H9 (cell line): ENCODE measurements at regions not wholly inside any gene's neighbourhood (a gene's known extent, or its start where the extent isn't known, plus 50 kb on each side); places are given as distances from the start of the nearest gene placed in this dataset.

Source experiments
- DNase-seq: peaks from one replicate; pipeline ENCODE4 v3.0.0-alpha.2; 2017
- H2AFZ ChIP-seq: one replicate; pipeline ENCODE4 v1.6.1; 2013; ENCODE audit warnings: mild to moderate bottlenecking, low read length, control low read depth, moderate library complexity
- H2AK5ac ChIP-seq: 2 replicates; pipeline ENCODE4 v1.6.1; 2013; ENCODE audit warnings: low read length, control low read depth, mixed read lengths; ENCODE audit not compliant: insufficient read length
- H2BK120ac ChIP-seq: one replicate; pipeline ENCODE4 v1.6.1; 2013; ENCODE audit warnings: low read depth, mild to moderate bottlenecking, low read length, control low read depth, inconsistent platforms; ENCODE audit not compliant: poor library complexity, severe bottlenecking
- H2BK12ac ChIP-seq: 2 replicates; pipeline ENCODE4 v1.6.1; 2013; ENCODE audit warnings: low read length, control low read depth, mixed read lengths, low read depth; ENCODE audit not compliant: insufficient read length
- H2BK15ac ChIP-seq: 2 replicates; pipeline ENCODE4 v1.6.1; 2013; ENCODE audit warnings: low read depth, low read length, control low read depth
- H2BK20ac ChIP-seq: one replicate; pipeline ENCODE4 v1.6.1; 2013; ENCODE audit warnings: low read depth, mild to moderate bottlenecking, low read length, control low read depth, inconsistent platforms; ENCODE audit not compliant: poor library complexity, severe bottlenecking
- H2BK5ac ChIP-seq: 2 replicates; pipeline ENCODE4 v1.6.1; 2013; ENCODE audit warnings: low read length, control low read depth, mixed read lengths; ENCODE audit not compliant: insufficient read length
- H3K14ac ChIP-seq: 2 replicates; pipeline ENCODE4 v1.6.1; 2013; ENCODE audit warnings: low read length, control low read depth; ENCODE audit not compliant: insufficient read depth
- H3K18ac ChIP-seq: 2 replicates; pipeline ENCODE4 v1.6.1; 2013; ENCODE audit warnings: low read depth, mild to moderate bottlenecking, mixed read lengths, low read length, control low read depth; ENCODE audit not compliant: insufficient read length
- H3K23ac ChIP-seq: 2 replicates; pipeline ENCODE4 v1.6.1; 2013; ENCODE audit warnings: low read length, control low read depth, mixed read lengths, low read depth; ENCODE audit not compliant: insufficient read length
- H3K23me2 ChIP-seq: 2 replicates; pipeline ENCODE4 v1.6.1; 2013; ENCODE audit warnings: low read depth, mild to moderate bottlenecking, mixed read lengths, low read length, control low read depth; ENCODE audit not compliant: insufficient read length, poor library complexity, severe bottlenecking
- H3K27ac ChIP-seq: 2 replicates; pipeline ENCODE4 v1.5.1; 2013; ENCODE audit warnings: low read length, control low read depth, mixed read lengths, low read depth; ENCODE audit not compliant: insufficient read length
- H3K27me3 ChIP-seq: 2 replicates; pipeline ENCODE4 v1.6.1; 2013; ENCODE audit warnings: low read length, control low read depth, inconsistent platforms; ENCODE audit not compliant: insufficient read depth
- H3K4ac ChIP-seq: 2 replicates; pipeline ENCODE4 v1.6.1; 2013; ENCODE audit warnings: low read depth, mild to moderate bottlenecking, control low read depth, inconsistent platforms, low read length, moderate library complexity
- H3K4me1 ChIP-seq: 2 replicates; pipeline ENCODE4 v1.6.1; 2013; ENCODE audit warnings: low read length, control low read depth, inconsistent platforms; ENCODE audit not compliant: insufficient read depth
- H3K4me2 ChIP-seq: 2 replicates; pipeline ENCODE4 v1.6.1; 2013; ENCODE audit warnings: low read length, control low read depth, mixed read lengths; ENCODE audit not compliant: insufficient read length, insufficient read depth
- H3K56ac ChIP-seq: 2 replicates; pipeline ENCODE4 v1.6.1; 2013; ENCODE audit warnings: low read depth, mild to moderate bottlenecking, mixed read lengths, low read length, control low read depth; ENCODE audit not compliant: insufficient read length
- H3K79me1 ChIP-seq: 2 replicates; pipeline ENCODE4 v1.6.1; 2013; ENCODE audit warnings: low read depth, mild to moderate bottlenecking, moderate library complexity, low read length, control low read depth, inconsistent platforms; ENCODE audit not compliant: insufficient read depth, poor library complexity, severe bottlenecking
- H3K79me2 ChIP-seq: 2 replicates; pipeline ENCODE4 v1.6.1; 2013; ENCODE audit warnings: low read length, control low read depth, inconsistent platforms; ENCODE audit not compliant: insufficient read depth
- H3K9ac ChIP-seq: 2 replicates; pipeline ENCODE4 v1.6.1; 2013; ENCODE audit warnings: low read length, control low read depth, mixed read lengths; ENCODE audit not compliant: insufficient read length; ENCODE audit errors: extremely low read depth
- H3K9me3 ChIP-seq: one replicate; pipeline ENCODE4 v1.6.1; 2013; ENCODE audit warnings: low read depth, low read length, inconsistent platforms; ENCODE audit not compliant: control insufficient read depth
- H3T11ph ChIP-seq: one replicate; pipeline ENCODE4 v1.6.1; 2013; ENCODE audit warnings: mild to moderate bottlenecking, low read length, control low read depth, inconsistent platforms
- H4K20me1 ChIP-seq: one replicate; pipeline ENCODE4 v1.6.1; 2013; ENCODE audit not compliant: control insufficient read depth, insufficient read length, insufficient read depth
- H4K5ac ChIP-seq: 2 replicates; pipeline ENCODE4 v1.6.1; 2013; ENCODE audit warnings: low read depth, mild to moderate bottlenecking, mixed read lengths, low read length, control low read depth; ENCODE audit not compliant: insufficient read length
- H4K8ac ChIP-seq: replicated peaks from 2 replicates; pipeline ENCODE4 v1.6.1; 2013; ENCODE audit warnings: low read length, control low read depth, mixed read lengths, low read depth; ENCODE audit not compliant: insufficient read length
- H4K91ac ChIP-seq: 2 replicates; pipeline ENCODE4 v1.6.1; 2013; ENCODE audit warnings: low read depth, mild to moderate bottlenecking, moderate library complexity, mixed read lengths, low read length, control low read depth; ENCODE audit not compliant: insufficient read length
- H3K27ac Mint-ChIP-seq, 3 experiments: 2 replicates in 2 of 3; 3 replicates in 1 of 3; pipeline ENCODE4 v1.8.0; 2020 to 2021; ENCODE audit warnings: mixed read lengths in 3 of 3, mild to moderate bottlenecking in 1 of 3, moderate library complexity in 1 of 3
- H3K27me3 Mint-ChIP-seq: 2 replicates; pipeline ENCODE4 v1.8.0; 2021; ENCODE audit warnings: low read depth, mild to moderate bottlenecking, moderate library complexity, mixed read lengths
- H3K36me3 Mint-ChIP-seq, 3 experiments: 2 replicates in 2 of 3; 3 replicates in 1 of 3; pipeline ENCODE4 v1.8.0; 2020 to 2021; ENCODE audit warnings: low read depth in 3 of 3, mixed read lengths in 3 of 3; ENCODE audit not compliant: insufficient read depth in 1 of 3
- H3K4me1 Mint-ChIP-seq, 2 experiments: 2 replicates each; pipeline ENCODE4 v1.8.0; 2020; ENCODE audit warnings: mixed read lengths in 2 of 2
- H3K4me3 Mint-ChIP-seq, 2 experiments: 2 replicates in 1 of 2; 3 replicates in 1 of 2; pipeline ENCODE4 v1.8.0; 2020 to 2021; ENCODE audit warnings: mild to moderate bottlenecking in 2 of 2, mixed read lengths in 2 of 2, moderate library complexity in 1 of 2
- H3K9me3 Mint-ChIP-seq, 2 experiments: 2 replicates in 1 of 2; 3 replicates in 1 of 2; pipeline ENCODE4 v1.8.0; 2020; ENCODE audit warnings: mild to moderate bottlenecking in 2 of 2, mixed read lengths in 2 of 2, moderate library complexity in 1 of 2
- CTCF ChIP-seq: fragments of 200-600 bp; sonication (generic); conservative IDR thresholded peaks from 3 replicates; pipeline ENCODE4 v1.8.0; 2021; ENCODE audit warnings: antibody characterized with exemption, mild to moderate bottlenecking
- WGBS: extraction: QIAGEN DNeasy Blood & Tissue Kit; methylation state at CpG from one replicate; pipeline ENCODE4 v1.1.7; 2013; ENCODE audit warnings: missing lambda C conversion rate, low lambda C conversion rate, mixed read lengths; ENCODE audit not compliant: insufficient read length; ENCODE audit errors: extremely low coverage; 5-methylcytosine and 5-hydroxymethylcytosine counted together

DNA sequence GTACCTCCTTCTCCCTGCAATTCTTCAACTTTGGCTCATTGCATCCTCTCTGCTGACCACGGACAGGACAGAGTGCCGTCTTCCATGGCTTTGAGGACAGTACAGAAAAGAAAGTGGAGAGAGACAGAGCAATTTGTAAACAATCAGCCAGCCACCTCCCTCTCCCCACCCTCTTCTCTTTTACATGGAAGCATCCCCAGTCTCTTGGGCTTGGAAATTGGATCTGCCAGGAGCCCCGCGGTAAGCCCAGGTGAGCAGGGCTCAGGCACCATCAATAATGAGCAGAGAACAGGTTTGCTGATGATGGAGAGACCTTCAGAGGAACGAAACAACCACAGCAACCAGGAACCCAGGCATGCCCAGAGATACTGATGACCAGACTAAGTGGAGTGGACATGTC is 194.9 kb upstream of the TNRC6C start:
- H3K56ac ChIP-seq: no peak overlapping the region
- no peaks in the 10 kb centered on the region for H3K23me2 ChIP-seq
- Mint-ChIP-seq H3K36me3 (peaks cover 0 to under 1% (median 0%) of the 10 kb centered on the region in 3 experiments; a peak in 1 of 7 replicates), H3K27ac (peak overlapping the region in 1 of 3 experiments; percentile 32; a peak in 1 of 7 replicates), H3K4me3 (no peak overlapping the region), H3K4me1 (peaks cover 21 to 23% of the 10 kb centered on the region in 2 experiments), H3K27me3 (peaks cover 29% of the 10 kb centered on the region), H3K9me3 (peaks cover 0 to under 1% of the 10 kb centered on the region in 2 experiments; a peak in 2 of 5 replicates)
- no peak for TF ChIP-seq CTCF
- no peaks in the 10 kb centered on the region for H4K20me1 ChIP-seq
- H2BK20ac ChIP-seq: no peak overlapping the region
- no peaks in the 10 kb centered on the region for H3K9me3 ChIP-seq
- H3K4me2 ChIP-seq: no peak overlapping the region
- WGBS: no CpG with 5 or more reads among the region's 5 CpGs
- H3K23ac ChIP-seq: no peak overlapping the region
- no peak overlapping the region for H2AK5ac ChIP-seq
- no peak overlapping the region for H4K91ac ChIP-seq
- no peak overlapping the region for H3K4ac ChIP-seq
- H3K18ac ChIP-seq: no peak overlapping the region
- H2BK12ac ChIP-seq: no peak overlapping the region
- peak overlapping the region; percentile 42 for H2AFZ ChIP-seq
- H3K27ac ChIP-seq: no peak overlapping the region
- no peaks in the 10 kb centered on the region for H3K79me2 ChIP-seq
- no peak overlapping the region for H2BK15ac ChIP-seq
- no peak for DNase-seq
- no peak overlapping the region for H4K5ac ChIP-seq
- H3K9ac ChIP-seq: no peak overlapping the region
- no peak overlapping the region for H4K8ac ChIP-seq
- H3K27me3 ChIP-seq: no peaks in the 10 kb centered on the region
- no peak overlapping the region for H2BK5ac ChIP-seq
- H3T11ph ChIP-seq: no peak overlapping the region
- H2BK120ac ChIP-seq: no peak overlapping the region
- peak overlapping the region; percentile 37; the same call in 1 of the 2 replicates for H3K14ac ChIP-seq
- peaks cover 7% of the 10 kb centered on the region; the same call in 1 of the 2 replicates for H3K4me1 ChIP-seq
- H3K79me1 ChIP-seq: no peaks in the 10 kb centered on the region
